ENCODE measurements at regions not wholly inside any gene's neighbourhood (a gene's known extent, or its start where the extent isn't known, plus 50 kb on each side); places are given as distances from the start of the nearest gene placed in this dataset.

- Histone ChIP-seq H3K4me1 (ENCODE audit: insufficient read depth) (no peaks in the 10 kb centered on the region), H3K27me3 (no peaks in the 10 kb centered on the region), H3K27ac (no peak overlapping the region), H3K4me3 (no peak overlapping the region), H3K9me3 (no peaks in the 10 kb centered on the region), H3K36me3 (no peaks in the 10 kb centered on the region)
- 56 to 76% (median 64%) methylated on average over 4 of the region's 4 CpGs for WGBS, 3 donors
- intact Hi-C loops (cut with DNase I), result no loop called here
- DNase-seq, result no peak
- TF ChIP-seq EP300 (IDR thresholded peaks at IDR 0.05), result no peak
- no peak for TF ChIP-seq CTCF (IDR thresholded peaks at IDR 0.05)
- TF ChIP-seq POLR2A (IDR thresholded peaks at IDR 0.05), result no peak
These were observed 763.0 kb upstream of the ACVR2A start for GRCh38 chr2:147081831-147082230.

GRCh38 chr2:147076634-147077033 is 768.2 kb upstream of the ACVR2A start:
- TF ChIP-seq EP300 (IDR thresholded peaks at IDR 0.05) (no peak), POLR2A (IDR thresholded peaks at IDR 0.05) (no peak), CTCF (IDR thresholded peaks at IDR 0.05) (no peak)
- Histone ChIP-seq H3K27me3 (no peaks in the 10 kb centered on the region), H3K36me3 (no peaks in the 10 kb centered on the region), H3K9me3 (no peaks in the 10 kb centered on the region), H3K4me3 (no peak overlapping the region), H3K27ac (no peak overlapping the region), H3K4me1 (ENCODE audit: insufficient read depth) (no peaks in the 10 kb centered on the region)
- WGBS, 3 donors, result 55 to 71% (median 59%) methylated on average over 2 of the region's 2 CpGs
- DNase-seq, result no peak
- intact Hi-C loops (cut with DNase I), result no loop called here

GRCh38 chr2:147068071-147068470 is 776.8 kb upstream of the ACVR2A start:
- Histone ChIP-seq H3K36me3 (no peaks in the 10 kb centered on the region), H3K4me3 (no peak overlapping the region), H3K27me3 (no peaks in the 10 kb centered on the region), H3K4me1 (ENCODE audit: insufficient read depth) (no peaks in the 10 kb centered on the region), H3K9me3 (no peaks in the 10 kb centered on the region), H3K27ac (no peak overlapping the region)
- no peak for DNase-seq
- no peak for TF ChIP-seq EP300 (IDR thresholded peaks at IDR 0.05)
- TF ChIP-seq CTCF (IDR thresholded peaks at IDR 0.05), result no peak
- TF ChIP-seq POLR2A (IDR thresholded peaks at IDR 0.05), result no peak
- WGBS, 3 donors, result 79 to 93% (median 91%) methylated on average over 2 of the region's 2 CpGs
- intact Hi-C loops (cut with DNase I), result no loop called here

GRCh38 chr2:147067136-147067535 is 777.7 kb upstream of the ACVR2A start:
- Histone ChIP-seq H3K36me3 (no peaks in the 10 kb centered on the region), H3K4me3 (no peak overlapping the region), H3K27me3 (no peaks in the 10 kb centered on the region), H3K27ac (no peak overlapping the region), H3K9me3 (no peaks in the 10 kb centered on the region), H3K4me1 (ENCODE audit: insufficient read depth) (no peaks in the 10 kb centered on the region)
- intact Hi-C loops (cut with DNase I), result no loop called here
- TF ChIP-seq EP300 (IDR thresholded peaks at IDR 0.05), result no peak
- TF ChIP-seq POLR2A (IDR thresholded peaks at IDR 0.05), result no peak
- no peak for TF ChIP-seq CTCF (IDR thresholded peaks at IDR 0.05)
- DNase-seq, result no peak
- 82 to 93% (median 84%) methylated on average over 1 of the region's 1 CpG for whole genome bisulfite sequencing, 3 donors

GRCh38 chr2:147062073-147062472 is 782.8 kb upstream of the ACVR2A start:
- Histone ChIP-seq H3K27me3 (no peaks in the 10 kb centered on the region), H3K4me3 (no peak overlapping the region), H3K4me1 (ENCODE audit: insufficient read depth) (no peaks in the 10 kb centered on the region), H3K27ac (no peak overlapping the region), H3K9me3 (no peaks in the 10 kb centered on the region), H3K36me3 (no peaks in the 10 kb centered on the region)
- DNase-seq, result no peak
- intact Hi-C loops (cut with DNase I), result no loop called here
- TF ChIP-seq EP300 (IDR thresholded peaks at IDR 0.05) (no peak), CTCF (IDR thresholded peaks at IDR 0.05) (no peak), POLR2A (IDR thresholded peaks at IDR 0.05) (no peak)
- WGBS, 3 donors, result 0 to 50% (median 38%) methylated on average over 1 of the region's 1 CpG
